AG09319 (cell line): ENCODE measurements at regions not wholly inside any gene's neighbourhood (a gene's known extent, or its start where the extent isn't known, plus 50 kb on each side); places are given as distances from the start of the nearest gene placed in this dataset.

ENCODE experiments used
- DNase-seq: peaks from one replicate; pipeline ENCODE4 v3.0.0-alpha.2; 2010; ENCODE audit warnings: low read depth; ENCODE audit errors: extremely low read depth
- TF ChIP-seq, protein P1 (sequence below): IDR thresholded peaks from 2 replicates; pipeline ENCODE4 v1.5.1; 2011; ENCODE audit warnings: low read depth, mild to moderate bottlenecking, inconsistent platforms, low read length, moderate library complexity

DNA sequence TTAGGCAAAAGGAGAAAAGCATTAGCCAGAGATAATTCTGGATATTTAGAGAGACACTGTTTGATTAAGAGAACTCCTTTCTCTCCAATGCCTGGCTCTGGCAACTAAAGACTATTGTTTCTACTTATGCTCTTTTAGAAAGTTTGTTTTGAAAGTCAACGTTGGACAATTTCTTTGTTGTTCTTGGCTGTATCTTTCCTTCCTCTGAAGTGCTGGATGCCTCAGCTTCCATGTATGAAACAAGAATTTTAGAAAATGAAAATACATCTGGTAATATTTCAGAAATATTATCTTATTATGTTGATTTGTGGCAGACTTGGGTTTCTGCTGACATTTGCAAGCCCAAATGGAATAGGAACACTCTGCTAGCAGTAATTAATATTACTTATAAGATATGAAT, 382.6 kb downstream of the SNAPC1 start:
- no peak for DNase-seq
- TF ChIP-seq, protein P1, sequence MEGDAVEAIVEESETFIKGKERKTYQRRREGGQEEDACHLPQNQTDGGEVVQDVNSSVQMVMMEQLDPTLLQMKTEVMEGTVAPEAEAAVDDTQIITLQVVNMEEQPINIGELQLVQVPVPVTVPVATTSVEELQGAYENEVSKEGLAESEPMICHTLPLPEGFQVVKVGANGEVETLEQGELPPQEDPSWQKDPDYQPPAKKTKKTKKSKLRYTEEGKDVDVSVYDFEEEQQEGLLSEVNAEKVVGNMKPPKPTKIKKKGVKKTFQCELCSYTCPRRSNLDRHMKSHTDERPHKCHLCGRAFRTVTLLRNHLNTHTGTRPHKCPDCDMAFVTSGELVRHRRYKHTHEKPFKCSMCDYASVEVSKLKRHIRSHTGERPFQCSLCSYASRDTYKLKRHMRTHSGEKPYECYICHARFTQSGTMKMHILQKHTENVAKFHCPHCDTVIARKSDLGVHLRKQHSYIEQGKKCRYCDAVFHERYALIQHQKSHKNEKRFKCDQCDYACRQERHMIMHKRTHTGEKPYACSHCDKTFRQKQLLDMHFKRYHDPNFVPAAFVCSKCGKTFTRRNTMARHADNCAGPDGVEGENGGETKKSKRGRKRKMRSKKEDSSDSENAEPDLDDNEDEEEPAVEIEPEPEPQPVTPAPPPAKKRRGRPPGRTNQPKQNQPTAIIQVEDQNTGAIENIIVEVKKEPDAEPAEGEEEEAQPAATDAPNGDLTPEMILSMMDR: no peak

DNA sequence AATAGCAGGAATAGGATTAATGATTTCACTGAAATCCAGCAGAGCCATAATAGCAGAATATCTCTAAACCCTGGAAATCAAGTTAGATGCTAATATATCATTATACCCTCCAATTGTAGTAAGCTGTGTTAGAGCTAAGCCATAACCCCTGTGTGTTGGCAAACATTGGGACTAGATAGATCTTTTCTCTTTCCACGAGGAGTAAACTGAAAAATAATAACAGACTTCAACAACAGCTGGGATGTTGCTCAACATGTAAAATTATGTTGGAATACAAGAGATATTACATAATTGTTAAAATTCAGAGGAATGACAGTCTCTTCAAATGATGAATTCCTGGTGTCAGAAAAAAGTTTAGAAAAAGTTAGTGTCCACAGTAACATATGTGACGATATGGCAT, 383.8 kb downstream of the SNAPC1 start:
- TF ChIP-seq, protein P1: no peak
- no peak for DNase-seq

DNA sequence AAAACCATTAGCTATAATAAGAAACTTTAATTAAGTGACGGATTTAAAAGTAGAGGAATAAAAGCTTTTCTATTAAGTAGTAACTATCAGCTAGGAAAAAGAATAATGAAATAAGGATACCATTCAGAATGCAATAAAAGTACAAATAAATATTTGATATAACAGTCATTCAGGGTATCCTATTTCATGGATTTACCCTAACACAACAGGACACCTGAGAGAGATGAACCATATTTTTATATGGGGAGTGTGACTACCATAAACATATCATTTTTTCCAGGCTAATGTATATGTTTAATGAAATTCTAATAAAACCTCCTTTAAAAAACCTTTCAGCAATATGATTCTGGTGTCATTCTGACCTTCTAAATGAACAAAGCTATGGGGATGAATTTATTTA, 393.8 kb downstream of the SNAPC1 start:
- TF ChIP-seq, protein P1: no peak
- no peak for DNase-seq

- TF ChIP-seq, protein P1: no peak
- no peak for DNase-seq
Observed at GRCh38 chr14:62158779-62159178, 396.6 kb downstream of the SNAPC1 start.

GRCh38 chr14:62159314-62159713, 397.1 kb downstream of the SNAPC1 start:
- DNase-seq: no peak
- TF ChIP-seq, protein P1: no peak

- TF ChIP-seq, protein P1: peak; percentile 84
- peak; percentile 5 for DNase-seq
Observed at GRCh38 chr14:62162998-62163589, 400.9 kb downstream of the SNAPC1 start.

DNA sequence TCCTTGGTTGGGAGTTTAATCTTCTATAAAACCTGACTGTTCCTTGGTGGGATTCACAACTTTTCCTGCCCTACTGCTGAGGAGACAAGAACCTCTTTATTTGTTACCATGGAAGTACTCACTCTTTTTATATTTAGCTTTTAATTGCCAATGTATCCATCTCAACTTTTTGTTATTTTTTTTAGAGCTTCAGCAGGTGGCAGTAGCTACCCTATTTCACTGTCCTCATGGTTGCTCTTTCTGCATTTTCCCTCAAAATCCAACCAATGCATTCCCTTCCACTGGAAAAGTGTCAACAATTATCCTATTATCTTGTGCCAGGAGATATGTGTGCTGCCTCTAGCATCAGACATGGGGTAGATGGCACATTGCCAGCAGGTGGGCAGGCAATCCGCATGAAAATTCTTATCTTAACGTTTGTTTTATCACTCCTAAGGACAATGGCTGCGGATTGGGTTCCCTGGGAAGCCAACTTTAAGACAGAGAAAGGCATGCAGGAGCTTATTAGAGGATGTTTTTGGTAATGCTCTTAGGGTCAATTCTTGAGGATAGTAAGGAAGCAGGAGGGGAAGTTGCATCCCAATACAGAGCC, 406.4 kb downstream of the SNAPC1 start:
- TF ChIP-seq, protein P1: no peak
- no peak for DNase-seq
